ENCODE measurements at regions not wholly inside any gene's neighbourhood (a gene's known extent, or its start where the extent isn't known, plus 50 kb on each side); places are given as distances from the start of the nearest gene placed in this dataset.

DNA sequence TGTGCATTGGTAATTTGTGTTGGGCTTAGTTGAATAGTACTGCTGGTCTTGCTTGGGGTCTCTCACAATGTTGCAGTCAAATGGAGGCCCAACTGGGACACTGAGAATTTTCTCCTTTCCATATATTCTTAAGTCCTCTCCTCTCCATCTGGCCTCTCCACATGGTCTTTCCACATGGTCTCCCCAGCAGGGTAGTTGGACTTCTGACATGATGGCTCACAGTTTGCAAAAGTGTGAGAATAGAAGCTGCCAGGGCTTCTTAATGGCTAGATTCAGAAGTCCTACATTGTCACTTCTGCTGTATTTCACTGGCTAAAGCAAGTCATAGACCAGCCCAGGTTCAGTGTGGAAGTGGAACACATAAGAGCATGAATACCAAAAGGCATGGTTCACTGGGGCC, 318.5 kb upstream of the TNP1 start:
- H3K36me3 ChIP-seq (ENCODE audit: insufficient read depth, low read length): no peaks in the 10 kb centered on the region
- H3K9ac ChIP-seq (ENCODE audit: low read depth, low read length): no peak overlapping the region
- H3K9me3 ChIP-seq (ENCODE audit: control insufficient read depth, insufficient read depth, low read length): no peaks in the 10 kb centered on the region
- H3K4me1 ChIP-seq (ENCODE audit: insufficient read depth, low read length): no peaks in the 10 kb centered on the region

DNA sequence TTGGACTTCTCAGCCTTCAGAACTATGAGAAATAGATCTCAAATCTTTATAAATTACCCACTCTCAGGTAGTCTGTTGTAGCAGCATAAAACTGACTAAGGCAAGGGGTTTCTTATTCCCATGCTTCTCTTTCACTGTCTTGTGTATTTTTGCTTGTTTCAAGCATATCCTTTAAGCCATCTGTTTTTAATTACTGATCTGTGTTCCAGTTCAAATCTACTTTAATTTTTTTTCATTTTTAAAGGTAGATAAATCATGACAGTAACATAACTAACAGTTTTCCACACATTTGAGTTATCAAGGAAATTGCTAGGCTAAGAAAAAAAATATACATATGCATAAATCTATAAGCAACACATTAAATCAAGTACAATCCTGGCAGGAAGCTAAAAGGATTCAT, 317.9 kb upstream of the TNP1 start:
- no peak overlapping the region for H3K9ac ChIP-seq (ENCODE audit: low read depth, low read length)
- H3K4me1 ChIP-seq (ENCODE audit: insufficient read depth, low read length): no peaks in the 10 kb centered on the region
- no peaks in the 10 kb centered on the region for H3K36me3 ChIP-seq (ENCODE audit: insufficient read depth, low read length)
- H3K9me3 ChIP-seq (ENCODE audit: control insufficient read depth, insufficient read depth, low read length): no peaks in the 10 kb centered on the region

DNA sequence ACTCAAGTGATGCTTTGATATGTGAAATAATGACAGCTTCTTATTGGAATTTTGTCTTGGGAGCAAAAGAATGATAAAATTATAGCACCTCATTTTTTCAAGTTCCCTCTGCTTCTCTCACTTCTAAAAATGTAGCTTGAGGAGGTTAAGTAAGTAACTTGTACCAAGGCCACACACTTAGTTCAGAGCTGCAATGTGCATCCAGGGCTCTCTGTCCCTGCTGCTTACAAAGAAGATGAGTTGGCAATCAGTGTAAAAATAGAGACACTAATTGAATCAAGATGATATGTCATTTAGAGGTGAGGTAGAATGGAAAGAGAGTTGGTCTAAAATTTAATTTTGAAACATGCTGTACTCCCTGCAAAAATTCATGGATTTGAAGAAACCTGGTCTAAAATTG, 312.0 kb upstream of the TNP1 start:
- no peak overlapping the region for H3K9ac ChIP-seq (ENCODE audit: low read depth, low read length)
- H3K36me3 ChIP-seq (ENCODE audit: insufficient read depth, low read length): no peaks in the 10 kb centered on the region
- H3K4me1 ChIP-seq (ENCODE audit: insufficient read depth, low read length): no peaks in the 10 kb centered on the region
- H3K9me3 ChIP-seq (ENCODE audit: control insufficient read depth, insufficient read depth, low read length): no peaks in the 10 kb centered on the region

DNA sequence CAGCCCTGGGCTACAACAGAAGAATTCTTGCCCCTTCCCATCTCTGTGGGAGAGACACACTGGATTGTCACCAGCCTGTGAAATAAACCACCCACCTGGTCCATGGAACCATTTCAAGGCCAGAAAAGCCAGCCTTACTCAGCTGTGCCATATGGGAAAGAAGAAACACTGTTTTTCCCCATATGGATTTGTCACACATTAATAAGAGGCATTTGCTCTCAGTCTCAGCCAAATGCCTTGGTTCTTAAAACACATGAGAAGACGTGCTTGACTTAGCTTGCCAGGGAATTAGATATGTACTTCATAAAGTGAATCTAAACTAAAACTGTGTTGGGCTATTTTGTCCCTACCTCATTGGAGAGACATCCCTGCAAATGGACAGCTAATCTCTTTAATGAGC, 308.6 kb upstream of the TNP1 start:
- no peak overlapping the region for H3K9ac ChIP-seq (ENCODE audit: low read depth, low read length)
- no peaks in the 10 kb centered on the region for H3K4me1 ChIP-seq (ENCODE audit: insufficient read depth, low read length)
- H3K9me3 ChIP-seq (ENCODE audit: control insufficient read depth, insufficient read depth, low read length): no peaks in the 10 kb centered on the region
- H3K36me3 ChIP-seq (ENCODE audit: insufficient read depth, low read length): no peaks in the 10 kb centered on the region

DNA sequence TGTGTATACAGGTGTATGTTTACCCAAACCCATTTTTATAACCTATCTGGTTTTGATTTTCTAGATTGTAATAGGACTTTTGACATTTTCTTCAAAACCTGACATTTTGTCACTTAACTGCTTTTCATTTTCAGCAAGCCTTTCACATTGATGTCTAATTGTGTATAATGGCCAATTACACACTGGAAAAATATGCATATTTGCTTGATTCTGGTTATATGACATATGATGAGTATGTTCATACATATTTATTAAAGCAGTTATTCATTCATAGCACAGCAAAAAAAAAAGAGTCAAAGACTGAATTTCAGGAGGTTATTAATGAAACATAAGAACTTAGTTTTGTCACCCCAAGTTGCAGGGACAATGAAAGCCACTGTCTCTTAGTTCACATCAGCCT, 307.7 kb upstream of the TNP1 start:
- no peak overlapping the region for H3K9ac ChIP-seq (ENCODE audit: low read depth, low read length)
- H3K9me3 ChIP-seq (ENCODE audit: control insufficient read depth, insufficient read depth, low read length): no peaks in the 10 kb centered on the region
- H3K4me1 ChIP-seq (ENCODE audit: insufficient read depth, low read length): no peaks in the 10 kb centered on the region
- no peaks in the 10 kb centered on the region for H3K36me3 ChIP-seq (ENCODE audit: insufficient read depth, low read length)

DNA sequence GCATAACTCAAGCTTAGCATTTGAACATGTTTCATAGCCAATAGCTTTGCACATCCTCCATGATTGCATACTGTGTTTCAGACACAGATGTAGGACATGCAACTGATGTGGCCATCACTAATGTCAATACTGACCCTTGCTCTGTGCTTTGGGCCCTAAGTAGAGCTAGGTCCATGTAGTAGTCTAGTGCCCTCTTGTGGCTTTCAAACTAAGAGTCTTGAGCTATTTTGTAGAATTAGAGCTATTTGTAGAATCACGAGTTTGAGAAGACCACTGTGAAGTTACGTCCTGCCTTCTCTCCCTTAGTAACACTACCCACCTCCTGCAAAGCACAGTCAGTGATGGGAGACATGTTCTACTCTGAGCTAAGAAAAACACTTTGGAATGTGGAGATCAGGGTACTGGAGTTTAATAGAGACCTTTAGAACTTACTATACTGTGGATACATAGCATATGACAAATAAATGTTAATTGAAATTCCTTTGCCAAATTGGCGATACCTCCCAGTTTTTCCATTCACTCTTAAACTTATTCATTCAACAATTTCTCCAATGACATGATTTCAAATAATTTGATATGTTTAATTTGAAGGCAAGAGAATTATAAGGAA, 306.5 kb upstream of the TNP1 start:
- Histone ChIP-seq H3K4me1 (ENCODE audit: insufficient read depth, low read length) (no peaks in the 10 kb centered on the region), H3K36me3 (ENCODE audit: insufficient read depth, low read length) (no peaks in the 10 kb centered on the region), H3K9ac (ENCODE audit: low read depth, low read length) (no peak overlapping the region), H3K9me3 (ENCODE audit: control insufficient read depth, insufficient read depth, low read length) (no peaks in the 10 kb centered on the region)

DNA sequence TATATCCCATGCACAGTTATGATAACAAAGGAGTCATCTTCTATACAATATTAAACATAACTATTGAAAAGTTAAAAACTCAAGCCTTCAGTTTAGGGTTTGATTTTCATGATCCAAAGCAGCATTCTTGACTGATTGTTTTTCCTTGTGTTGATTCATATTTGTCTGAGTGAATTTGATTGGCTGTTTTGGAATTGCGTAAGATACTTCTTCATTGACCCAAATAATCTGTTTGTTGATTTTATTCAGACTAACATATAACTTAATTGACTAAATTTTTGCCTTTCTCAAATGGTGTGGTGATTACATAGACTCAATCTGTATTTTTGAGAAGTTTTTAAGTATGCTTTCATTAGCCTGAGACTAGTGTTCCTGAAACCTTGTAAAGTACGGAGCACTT, 305.7 kb upstream of the TNP1 start:
- H3K36me3 ChIP-seq (ENCODE audit: insufficient read depth, low read length): no peaks in the 10 kb centered on the region
- no peak overlapping the region for H3K9ac ChIP-seq (ENCODE audit: low read depth, low read length)
- H3K9me3 ChIP-seq (ENCODE audit: control insufficient read depth, insufficient read depth, low read length): no peaks in the 10 kb centered on the region
- no peaks in the 10 kb centered on the region for H3K4me1 ChIP-seq (ENCODE audit: insufficient read depth, low read length)

DNA sequence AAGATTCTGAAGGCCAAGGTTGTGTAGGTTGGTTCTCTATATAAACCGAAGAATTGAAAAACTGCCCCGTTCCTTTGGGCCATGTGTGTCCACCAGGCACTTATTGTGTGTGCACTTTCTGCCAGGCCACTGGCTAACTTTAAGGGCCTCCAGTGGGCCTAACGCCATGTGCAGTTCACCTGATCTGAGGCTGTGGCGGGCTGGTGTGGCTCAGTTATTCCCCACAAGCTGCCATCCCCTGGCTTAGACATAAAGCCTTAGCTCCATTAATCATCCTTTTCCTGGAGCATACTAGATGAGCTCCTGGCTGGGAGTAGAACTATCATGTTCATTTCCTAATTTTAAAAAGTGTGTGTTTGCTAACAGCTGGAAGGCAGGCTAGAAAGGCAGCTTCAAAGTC, 304.1 kb upstream of the TNP1 start:
- H3K36me3 ChIP-seq (ENCODE audit: insufficient read depth, low read length): no peaks in the 10 kb centered on the region
- no peak overlapping the region for H3K9ac ChIP-seq (ENCODE audit: low read depth, low read length)
- no peaks in the 10 kb centered on the region for H3K9me3 ChIP-seq (ENCODE audit: control insufficient read depth, insufficient read depth, low read length)
- no peaks in the 10 kb centered on the region for H3K4me1 ChIP-seq (ENCODE audit: insufficient read depth, low read length)

DNA sequence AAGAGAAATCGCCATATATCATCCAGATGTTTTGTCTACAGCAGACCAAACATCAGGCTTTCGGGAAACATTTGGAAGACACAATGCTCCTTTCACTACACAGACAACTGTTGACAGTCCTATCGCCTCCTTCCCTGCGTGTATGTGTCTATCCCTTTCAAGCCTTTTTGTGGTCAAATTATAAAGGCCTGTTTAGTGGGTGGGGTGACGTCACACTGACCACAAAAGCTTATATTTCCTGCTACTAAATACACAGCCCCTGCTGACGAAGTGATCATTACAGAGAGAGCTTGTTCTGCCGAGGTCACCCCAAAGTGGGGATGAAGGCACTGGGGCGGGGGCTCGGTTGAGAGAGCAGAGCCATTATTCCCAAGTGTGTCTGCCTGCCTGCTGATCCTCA, 302.7 kb upstream of the TNP1 start:
- Histone ChIP-seq H3K4me1 (ENCODE audit: insufficient read depth, low read length) (no peaks in the 10 kb centered on the region), H3K9me3 (ENCODE audit: control insufficient read depth, insufficient read depth, low read length) (no peaks in the 10 kb centered on the region), H3K9ac (ENCODE audit: low read depth, low read length) (no peak overlapping the region), H3K36me3 (ENCODE audit: insufficient read depth, low read length) (no peaks in the 10 kb centered on the region)

DNA sequence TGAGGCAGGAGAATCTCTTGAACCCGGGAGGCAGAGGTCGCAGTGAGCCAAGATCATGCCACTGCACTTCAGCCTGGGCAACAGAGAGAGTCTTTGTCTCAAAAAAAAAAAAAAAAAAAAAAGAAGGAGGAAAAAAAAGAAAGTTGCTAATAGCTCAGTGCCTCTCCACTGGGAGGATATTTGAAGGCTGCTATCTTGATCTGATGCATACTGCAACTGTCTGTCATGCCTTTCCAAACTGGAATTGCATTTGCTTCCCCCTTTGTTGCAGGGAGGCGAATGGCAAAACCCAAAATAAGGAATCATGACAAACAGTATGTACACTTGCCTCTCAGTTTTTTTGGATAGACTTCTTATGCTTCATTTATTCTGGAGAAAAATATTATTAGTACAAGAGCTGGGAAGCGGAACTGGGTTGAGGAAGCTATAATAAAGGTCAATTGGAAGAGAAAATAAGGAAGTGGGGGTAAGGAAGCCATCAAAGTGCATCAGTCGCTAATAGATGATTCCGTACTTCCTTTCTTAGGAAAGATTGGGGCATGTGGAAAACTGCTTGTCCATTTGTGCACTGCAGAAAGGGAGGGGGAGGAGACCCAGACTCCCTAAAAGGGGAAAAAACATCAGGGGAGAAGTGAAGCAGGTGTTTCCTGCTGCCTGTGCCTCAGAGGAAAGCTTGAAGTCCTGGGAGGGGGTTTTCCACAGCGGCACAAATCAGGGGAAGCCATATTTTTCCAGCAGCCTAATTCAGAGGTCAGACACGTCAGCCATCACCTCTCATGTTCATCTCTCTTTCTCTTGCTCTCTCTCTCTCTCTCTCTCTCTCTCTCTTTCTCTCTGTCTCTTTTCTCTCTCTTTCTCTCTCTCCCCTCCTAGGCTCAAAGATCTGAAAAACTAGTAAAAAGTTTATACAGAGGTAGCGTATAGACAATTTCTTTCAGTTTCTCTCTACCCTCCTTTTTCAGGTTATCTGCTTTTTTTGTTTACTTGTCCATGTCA, 301.4 kb upstream of the TNP1 start:
- H3K4me1 ChIP-seq (ENCODE audit: insufficient read depth, low read length): no peaks in the 10 kb centered on the region
- H3K9ac ChIP-seq (ENCODE audit: low read depth, low read length): no peak overlapping the region
- H3K9me3 ChIP-seq (ENCODE audit: control insufficient read depth, insufficient read depth, low read length): no peaks in the 10 kb centered on the region
- H3K36me3 ChIP-seq (ENCODE audit: insufficient read depth, low read length): no peaks in the 10 kb centered on the region

DNA sequence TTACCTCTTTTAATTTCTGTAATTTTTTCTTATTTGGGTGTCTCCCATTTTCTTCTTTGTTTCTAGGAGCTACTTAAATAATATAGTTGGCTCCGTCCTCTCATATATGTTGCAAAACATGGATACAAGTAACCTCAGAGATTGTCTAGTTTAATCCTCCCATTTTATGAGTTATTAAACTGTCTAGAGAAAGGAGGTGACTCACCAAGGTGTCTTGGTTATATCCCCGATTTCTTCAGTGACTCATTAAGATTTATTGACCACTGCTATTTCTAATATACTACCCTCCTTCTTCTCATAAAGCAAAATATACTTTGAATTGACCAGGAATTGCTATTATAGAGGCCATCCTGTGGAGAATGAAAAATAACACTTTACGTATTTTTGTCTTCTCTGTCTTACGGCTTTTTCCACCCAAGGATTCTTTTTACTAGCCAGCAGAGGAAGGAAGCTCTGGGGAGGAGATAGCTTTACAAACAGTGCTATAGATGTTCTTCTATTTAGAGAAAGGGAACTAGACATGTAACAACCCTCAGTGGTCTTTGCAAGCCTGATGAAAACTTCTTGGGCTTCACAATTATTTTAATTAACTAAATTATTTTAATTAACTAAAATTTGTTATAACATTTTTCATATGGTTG, 300.4 kb upstream of the TNP1 start:
- H3K9ac ChIP-seq (ENCODE audit: low read depth, low read length): no peak overlapping the region
- H3K36me3 ChIP-seq (ENCODE audit: insufficient read depth, low read length): no peaks in the 10 kb centered on the region
- no peaks in the 10 kb centered on the region for H3K9me3 ChIP-seq (ENCODE audit: control insufficient read depth, insufficient read depth, low read length)
- H3K4me1 ChIP-seq (ENCODE audit: insufficient read depth, low read length): no peaks in the 10 kb centered on the region

DNA sequence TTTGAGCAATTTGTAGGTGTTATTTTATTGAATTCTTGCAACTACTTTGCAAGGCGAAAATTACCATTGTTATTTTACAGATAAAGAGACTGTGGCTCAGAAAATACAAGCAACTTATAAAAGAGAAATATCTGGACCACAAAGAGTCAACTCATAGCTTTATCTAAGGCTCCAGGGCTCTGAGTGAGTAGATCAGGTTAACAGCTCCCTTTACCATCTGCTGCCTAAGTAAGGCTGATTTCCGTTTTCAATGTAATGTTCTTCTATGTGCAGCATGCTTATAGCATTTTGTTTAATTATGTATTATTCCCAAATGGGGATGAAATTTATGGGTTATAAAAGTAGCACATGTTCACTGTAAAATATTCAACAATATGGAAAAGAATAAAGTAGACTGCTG, 299.1 kb upstream of the TNP1 start:
- H3K4me1 ChIP-seq (ENCODE audit: insufficient read depth, low read length): no peaks in the 10 kb centered on the region
- H3K36me3 ChIP-seq (ENCODE audit: insufficient read depth, low read length): no peaks in the 10 kb centered on the region
- no peaks in the 10 kb centered on the region for H3K9me3 ChIP-seq (ENCODE audit: control insufficient read depth, insufficient read depth, low read length)
- H3K9ac ChIP-seq (ENCODE audit: low read depth, low read length): no peak overlapping the region

DNA sequence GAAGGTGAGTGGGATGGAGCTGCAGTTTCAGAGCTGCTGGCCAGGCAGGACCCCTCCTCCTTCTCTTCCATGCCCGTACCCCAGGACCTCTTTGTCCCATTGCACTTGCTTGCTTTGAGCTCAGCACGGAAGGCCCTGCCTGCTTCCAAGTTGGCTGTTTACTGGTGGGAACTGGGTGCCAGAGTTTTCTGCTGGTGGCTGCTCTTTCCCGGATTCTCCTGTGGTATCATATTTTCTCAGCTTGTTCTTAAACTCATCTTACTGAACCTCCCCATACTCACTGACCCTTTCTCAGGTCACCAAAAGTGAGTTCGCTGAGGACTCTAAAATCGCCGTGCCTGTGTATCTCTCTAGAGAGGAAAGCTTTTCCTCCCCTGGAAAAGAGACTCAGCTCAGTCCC, 297.7 kb upstream of the TNP1 start:
- Histone ChIP-seq H3K9ac (ENCODE audit: low read depth, low read length) (no peak overlapping the region), H3K4me1 (ENCODE audit: insufficient read depth, low read length) (no peaks in the 10 kb centered on the region), H3K9me3 (ENCODE audit: control insufficient read depth, insufficient read depth, low read length) (no peaks in the 10 kb centered on the region), H3K36me3 (ENCODE audit: insufficient read depth, low read length) (no peaks in the 10 kb centered on the region)

DNA sequence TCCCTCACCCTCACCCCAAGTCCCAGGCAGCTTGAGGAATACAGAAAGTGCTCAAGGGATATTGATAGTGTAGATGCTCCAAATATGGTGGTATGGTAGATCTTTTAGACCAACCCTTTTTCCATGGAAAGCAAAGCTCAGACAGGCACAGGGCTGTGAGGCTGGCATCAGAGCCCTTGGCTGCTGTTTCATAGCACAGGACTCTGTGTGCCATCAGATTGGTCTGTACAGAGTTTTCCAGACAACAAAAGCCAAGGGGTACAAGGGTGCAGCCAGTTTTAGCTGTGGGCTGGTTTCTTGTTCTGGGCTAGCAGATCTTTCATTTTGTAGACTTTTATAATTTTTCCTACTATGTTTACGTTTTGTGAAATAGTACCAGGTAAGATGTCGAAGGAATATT, 296.9 kb upstream of the TNP1 start:
- no peaks in the 10 kb centered on the region for H3K4me1 ChIP-seq (ENCODE audit: insufficient read depth, low read length)
- no peak overlapping the region for H3K9ac ChIP-seq (ENCODE audit: low read depth, low read length)
- H3K9me3 ChIP-seq (ENCODE audit: control insufficient read depth, insufficient read depth, low read length): no peaks in the 10 kb centered on the region
- no peaks in the 10 kb centered on the region for H3K36me3 ChIP-seq (ENCODE audit: insufficient read depth, low read length)

DNA sequence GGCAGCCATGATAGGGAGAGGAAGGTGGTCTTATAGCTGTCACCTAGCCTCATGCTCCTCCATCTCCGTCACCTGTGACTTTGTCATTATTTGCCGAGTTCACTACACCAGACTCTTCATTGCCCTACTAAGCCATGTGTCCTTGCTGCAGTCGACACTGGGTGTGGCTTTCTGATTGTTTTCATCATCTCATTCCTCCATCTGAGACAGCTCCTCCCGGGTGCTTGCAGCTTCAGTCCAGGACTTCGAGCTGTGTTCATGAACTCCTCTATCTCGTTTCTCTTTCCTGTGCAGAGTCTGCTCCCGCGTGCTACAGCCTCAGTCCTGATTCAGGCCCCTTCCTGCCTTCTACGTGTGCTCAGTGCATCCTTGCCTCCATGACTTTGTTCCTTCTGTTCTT, 295.1 kb upstream of the TNP1 start:
- no peaks in the 10 kb centered on the region for H3K4me1 ChIP-seq (ENCODE audit: insufficient read depth, low read length)
- H3K9me3 ChIP-seq (ENCODE audit: control insufficient read depth, insufficient read depth, low read length): no peaks in the 10 kb centered on the region
- no peak overlapping the region for H3K9ac ChIP-seq (ENCODE audit: low read depth, low read length)
- no peaks in the 10 kb centered on the region for H3K36me3 ChIP-seq (ENCODE audit: insufficient read depth, low read length)
